GM13977 (cell line): ENCODE measurements at regions not wholly inside any gene's neighbourhood (a gene's known extent, or its start where the extent isn't known, plus 50 kb on each side); places are given as distances from the start of the nearest gene placed in this dataset.
"Not testable (repeated sequence)": the region's sequence is repeated elsewhere in the genome, so short reads cannot be mapped to it uniquely, and the experiment has no call there.

Source experiments
- DNase-seq: peaks from one replicate; pipeline ENCODE4 v3.0.0; 2012; ENCODE audit warnings: low spot score
- CTCF ChIP-seq: IDR thresholded peaks from 2 replicates; pipeline ENCODE4 v1.5.1; 2012; ENCODE audit warnings: mild to moderate bottlenecking, control low read depth; ENCODE audit not compliant: insufficient read depth; ENCODE audit errors: extremely low read depth, missing control alignments
- in situ Hi-C: fragments of 300-500 bp; cut with MboI; formaldehyde crosslinking; loops from one replicate; pipeline ENCODE4 v1.12.0; 2022; ENCODE audit warnings: low sequenced_read_pairs, low pct_unique_long_range_greater_than_20kb, mixed read lengths, inconsistent platforms; ENCODE audit not compliant: unreplicated experiment

GRCh38 chr3:23723141-23723540 is 82.6 kb upstream of the UBE2E1 start:
- DNase-seq = no peak
- in situ Hi-C loops = no loop called here
- no peak for TF ChIP-seq CTCF

GRCh38 chr3:23723930-23724329 is 81.8 kb upstream of the UBE2E1 start:
- no peak for TF ChIP-seq CTCF
- in situ Hi-C loops = no loop called here

GRCh38 chr3:23726811-23727548 is 78.8 kb upstream of the UBE2E1 start:
- no peak for TF ChIP-seq CTCF
- in situ Hi-C loops = no loop called here
- no peak for DNase-seq

More at GRCh38 chr3:23723930-23724329, 81.8 kb upstream of the UBE2E1 start:
- no peak for DNase-seq

- in situ Hi-C loops = no loop called here
- no peak for DNase-seq
- no peak for TF ChIP-seq CTCF
These were observed 77.1 kb upstream of the UBE2E1 start for GRCh38 chr3:23728601-23729117.

- in situ Hi-C loops, DNase-seq: not testable (repeated sequence)
These were observed 76.4 kb upstream of the UBE2E1 start for GRCh38 chr3:23729362-23729761.

- in situ Hi-C loops = no loop called here
- TF ChIP-seq CTCF = no peak
- no peak for DNase-seq
These were observed 71.3 kb upstream of the UBE2E1 start for GRCh38 chr3:23734481-23734880.

- no peak for DNase-seq
- no peak for TF ChIP-seq CTCF
- in situ Hi-C loops = no loop called here
These were observed 70.7 kb upstream of the UBE2E1 start for GRCh38 chr3:23735062-23735461.
